ENCODE measurements at regions not wholly inside any gene's neighbourhood (a gene's known extent, or its start where the extent isn't known, plus 50 kb on each side); places are given as distances from the start of the nearest gene placed in this dataset.

DNA sequence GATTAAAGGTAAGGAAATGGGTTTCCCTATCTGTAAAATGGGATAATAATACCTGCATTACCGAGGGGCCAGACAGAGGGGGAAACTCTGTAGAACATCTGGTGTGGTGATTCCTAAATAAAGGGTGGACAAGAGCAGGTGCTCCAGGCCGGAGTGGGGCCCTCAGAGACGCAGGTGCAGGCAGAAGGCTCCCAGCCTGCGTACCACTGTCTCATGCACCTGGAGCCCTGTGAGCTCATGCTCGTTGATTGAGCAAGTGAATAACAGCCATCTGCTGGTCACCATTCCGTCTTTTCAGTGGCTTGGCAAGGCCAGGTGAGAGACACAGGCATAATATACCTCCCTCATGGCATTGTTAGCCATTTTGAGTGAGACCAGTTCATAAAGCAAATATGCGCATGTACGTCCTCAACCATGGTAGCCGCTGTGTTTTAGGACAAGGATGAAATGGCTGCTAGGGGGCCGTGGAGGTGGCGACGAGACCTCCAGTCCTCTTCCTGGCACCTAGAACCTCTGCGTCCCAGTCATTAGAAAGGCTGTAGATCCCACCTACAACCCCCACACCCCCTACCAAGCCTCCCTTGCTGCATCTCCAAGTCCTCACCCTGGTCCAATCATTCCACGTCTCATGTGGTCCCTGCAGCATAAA is 198.0 kb upstream of the MVB12B start:
- H3K27ac Mint-ChIP-seq = no peak overlapping the region
- peaks cover 1% of the 10 kb centered on the region for H3K9me3 Mint-ChIP-seq
- no peak for ATAC-seq (ENCODE audit: low read depth)
- no peak overlapping the region for H3K4me3 Mint-ChIP-seq
- no peaks in the 10 kb centered on the region for H3K36me3 Mint-ChIP-seq
- H3K4me1 Mint-ChIP-seq = no peaks in the 10 kb centered on the region
- POLR2A ChIA-PET = no interaction called here
- H3K27me3 Mint-ChIP-seq = peaks cover 24% of the 10 kb centered on the region
- no peak for DNase-seq

DNA sequence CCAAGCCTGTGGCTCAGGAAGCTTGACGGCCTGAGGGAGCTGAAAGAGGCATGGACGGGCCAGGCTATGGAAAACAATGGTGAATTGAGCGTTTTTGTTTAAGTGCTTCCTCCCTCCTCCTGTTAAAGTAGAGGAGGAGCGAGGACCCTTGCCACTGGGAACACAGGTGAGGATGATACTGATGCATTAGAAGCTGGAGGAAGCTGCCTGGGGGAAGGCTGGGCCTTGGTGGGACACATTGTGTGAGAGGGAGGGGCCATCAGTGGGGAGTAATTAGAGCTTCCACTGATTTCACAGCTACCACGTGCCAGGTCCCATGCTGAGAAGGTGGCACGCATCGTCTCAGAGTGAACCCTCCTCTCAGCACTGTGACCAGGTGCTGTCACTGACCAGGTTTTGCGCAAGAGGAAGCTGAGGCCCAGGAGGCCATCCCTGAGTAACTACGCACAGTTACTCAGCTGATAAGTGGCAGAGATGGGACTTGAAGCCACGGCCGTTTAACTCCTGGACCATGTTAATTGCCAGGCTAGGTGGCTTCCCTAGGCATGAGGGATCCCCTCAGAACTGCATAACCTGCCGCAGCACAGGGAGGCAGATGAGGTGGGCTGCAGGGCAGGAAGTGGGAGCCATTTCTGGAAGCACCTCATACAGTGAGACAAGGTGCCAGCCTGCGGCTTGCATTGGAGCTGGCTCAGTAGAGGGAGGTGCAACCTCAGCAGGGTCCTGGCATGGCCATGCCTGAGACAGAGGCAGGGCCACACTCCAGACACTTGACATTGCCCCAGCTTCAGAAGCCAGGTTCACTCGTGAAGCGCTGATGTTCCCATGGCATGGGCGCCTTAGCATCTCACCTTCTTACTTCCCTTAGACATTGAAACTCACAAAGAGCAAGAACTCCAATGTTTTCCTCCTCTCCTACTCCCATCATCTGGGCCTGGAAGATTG is 195.3 kb upstream of the MVB12B start:
- Mint-ChIP-seq H3K4me1 (no peaks in the 10 kb centered on the region), H3K9me3 (peaks cover 1% of the 10 kb centered on the region), H3K4me3 (no peak overlapping the region), H3K36me3 (no peaks in the 10 kb centered on the region), H3K27ac (no peak overlapping the region), H3K27me3 (peaks cover 36% of the 10 kb centered on the region)
- DNase-seq (no peak), ATAC-seq (ENCODE audit: low read depth) (no peak)
- POLR2A ChIA-PET = no interaction called here

DNA sequence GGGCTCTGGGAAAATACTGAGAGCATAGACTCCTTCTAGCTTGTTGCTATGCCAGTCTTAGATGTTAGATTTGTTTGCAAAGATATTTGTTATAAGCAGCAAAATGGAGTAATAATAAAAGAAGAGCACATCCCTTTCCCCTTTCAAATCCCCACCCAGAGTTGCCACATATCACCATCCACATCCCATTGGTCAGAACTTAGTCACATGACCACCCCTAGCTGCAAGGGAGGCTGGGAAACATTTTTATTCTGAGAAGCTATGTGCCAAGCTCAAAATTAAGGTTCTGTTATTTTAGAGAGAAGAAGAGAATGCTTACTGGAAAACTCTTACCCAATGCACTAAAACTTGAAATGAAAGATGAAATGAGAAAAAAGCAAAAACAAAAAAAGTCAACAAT is 193.9 kb upstream of the MVB12B start:
- ATAC-seq (ENCODE audit: low read depth) = no peak
- no peak overlapping the region for H3K27ac Mint-ChIP-seq
- no peak for DNase-seq

DNA sequence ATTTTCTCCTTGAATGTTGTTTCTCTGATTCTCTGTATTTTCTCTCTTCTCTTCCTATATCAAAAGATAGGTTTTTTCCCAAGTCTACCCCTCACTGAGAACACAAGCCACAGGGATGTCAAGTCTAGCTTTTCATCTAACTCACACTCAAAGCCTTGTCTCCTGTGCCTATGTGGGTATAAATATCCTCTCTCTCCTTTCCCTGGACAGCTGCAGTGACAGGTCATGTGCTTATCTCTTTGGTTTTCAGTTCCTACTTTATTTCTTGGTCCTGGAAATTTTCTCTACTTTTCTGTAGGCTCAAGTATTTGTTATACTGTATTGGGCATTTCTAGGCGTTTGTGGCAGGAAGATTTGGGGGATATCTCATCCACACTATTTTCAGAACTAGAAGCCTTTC is 182.4 kb upstream of the MVB12B start:
- DNase-seq = no peak
- ATAC-seq (ENCODE audit: low read depth) = no peak
- no peaks in the 10 kb centered on the region for H3K36me3 Mint-ChIP-seq
- H3K27ac Mint-ChIP-seq = no peak overlapping the region
- H3K4me1 Mint-ChIP-seq = peaks cover 9% of the 10 kb centered on the region
- POLR2A ChIA-PET = no interaction called here
- no peak overlapping the region for H3K4me3 Mint-ChIP-seq
- H3K9me3 Mint-ChIP-seq = peaks cover 4% of the 10 kb centered on the region
- peaks cover 47% of the 10 kb centered on the region for H3K27me3 Mint-ChIP-seq

More for the DNA sequence above, 193.9 kb upstream of the MVB12B start:
- H3K27me3 Mint-ChIP-seq = peaks cover 32% of the 10 kb centered on the region
- H3K4me3 Mint-ChIP-seq = no peak overlapping the region
- H3K36me3 Mint-ChIP-seq = no peaks in the 10 kb centered on the region
- POLR2A ChIA-PET = no interaction called here
- peaks cover 4% of the 10 kb centered on the region for H3K9me3 Mint-ChIP-seq
- H3K4me1 Mint-ChIP-seq = no peaks in the 10 kb centered on the region

DNA sequence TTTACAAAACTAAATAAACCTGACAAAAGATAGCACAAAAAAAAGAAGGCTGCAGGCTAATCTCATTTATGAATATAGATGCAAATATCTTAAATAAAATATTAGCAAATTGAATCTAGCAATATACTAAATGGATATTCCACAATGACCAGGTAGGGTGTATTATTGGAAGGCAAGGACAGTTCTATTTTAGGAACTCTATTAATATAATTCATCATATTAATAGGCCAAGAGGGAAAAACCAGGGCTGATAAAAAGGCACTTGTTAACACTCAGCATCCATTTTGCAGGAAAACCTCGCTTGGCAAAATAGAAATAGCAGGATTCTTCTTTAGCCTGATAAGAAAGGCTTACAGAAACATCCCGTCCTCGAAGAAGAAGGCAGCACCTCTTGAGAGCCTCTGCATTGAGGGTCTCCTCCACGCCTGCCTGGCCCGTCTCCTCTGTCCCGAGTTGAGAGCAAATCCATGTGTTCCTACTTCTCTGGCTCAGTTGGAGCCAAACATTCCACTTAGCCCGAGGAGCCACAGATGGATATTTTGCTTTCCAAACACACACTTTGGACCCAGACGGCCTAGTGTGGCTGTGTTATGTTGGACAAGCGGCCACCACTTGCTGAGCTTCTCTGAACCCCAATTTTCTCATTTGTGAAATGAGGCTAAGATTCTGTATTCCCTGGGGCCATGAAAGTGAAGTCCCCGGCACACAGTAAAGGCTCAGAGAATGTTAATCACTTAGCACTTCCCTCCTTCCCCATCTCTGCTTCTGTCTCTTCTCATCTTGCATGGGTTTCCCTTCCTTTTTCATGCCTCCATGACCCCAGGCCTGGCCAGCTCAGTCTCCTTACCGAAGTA is 181.8 kb upstream of the MVB12B start:
- DNase-seq = no peak
- H3K27me3 Mint-ChIP-seq = peaks cover 41% of the 10 kb centered on the region
- no peaks in the 10 kb centered on the region for H3K9me3 Mint-ChIP-seq
- no peak overlapping the region for H3K4me3 Mint-ChIP-seq
- no peaks in the 10 kb centered on the region for H3K36me3 Mint-ChIP-seq
- POLR2A ChIA-PET = no interaction called here
- no peak for ATAC-seq (ENCODE audit: low read depth)
- no peak overlapping the region for H3K27ac Mint-ChIP-seq
- H3K4me1 Mint-ChIP-seq = peaks cover 9% of the 10 kb centered on the region

DNA sequence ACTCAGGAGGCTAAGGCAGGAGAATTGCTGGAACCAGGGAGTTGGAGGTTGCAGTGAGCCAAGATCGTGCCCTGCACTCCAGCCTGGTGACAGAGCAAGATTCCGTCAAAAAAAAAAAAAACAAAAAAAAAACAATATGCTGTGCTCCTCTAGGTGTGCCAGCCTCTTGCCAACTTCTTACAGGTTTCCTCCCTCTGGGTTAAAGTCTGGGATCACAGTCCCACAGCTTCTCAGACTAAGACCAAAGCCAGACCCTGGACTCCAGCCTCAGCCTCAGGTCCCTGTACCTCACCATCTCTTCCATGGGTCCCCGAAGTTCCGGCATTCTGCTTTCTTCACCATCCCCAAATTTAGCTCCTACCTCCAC is 180.8 kb upstream of the MVB12B start:
- no peak for DNase-seq
- H3K9me3 Mint-ChIP-seq = no peaks in the 10 kb centered on the region
- peaks cover 38% of the 10 kb centered on the region for H3K27me3 Mint-ChIP-seq
- no peaks in the 10 kb centered on the region for H3K36me3 Mint-ChIP-seq
- POLR2A ChIA-PET = no interaction called here
- H3K4me3 Mint-ChIP-seq = no peak overlapping the region
- no peak overlapping the region for H3K27ac Mint-ChIP-seq
- no peak for ATAC-seq (ENCODE audit: low read depth)
- H3K4me1 Mint-ChIP-seq = peaks cover 9% of the 10 kb centered on the region

DNA sequence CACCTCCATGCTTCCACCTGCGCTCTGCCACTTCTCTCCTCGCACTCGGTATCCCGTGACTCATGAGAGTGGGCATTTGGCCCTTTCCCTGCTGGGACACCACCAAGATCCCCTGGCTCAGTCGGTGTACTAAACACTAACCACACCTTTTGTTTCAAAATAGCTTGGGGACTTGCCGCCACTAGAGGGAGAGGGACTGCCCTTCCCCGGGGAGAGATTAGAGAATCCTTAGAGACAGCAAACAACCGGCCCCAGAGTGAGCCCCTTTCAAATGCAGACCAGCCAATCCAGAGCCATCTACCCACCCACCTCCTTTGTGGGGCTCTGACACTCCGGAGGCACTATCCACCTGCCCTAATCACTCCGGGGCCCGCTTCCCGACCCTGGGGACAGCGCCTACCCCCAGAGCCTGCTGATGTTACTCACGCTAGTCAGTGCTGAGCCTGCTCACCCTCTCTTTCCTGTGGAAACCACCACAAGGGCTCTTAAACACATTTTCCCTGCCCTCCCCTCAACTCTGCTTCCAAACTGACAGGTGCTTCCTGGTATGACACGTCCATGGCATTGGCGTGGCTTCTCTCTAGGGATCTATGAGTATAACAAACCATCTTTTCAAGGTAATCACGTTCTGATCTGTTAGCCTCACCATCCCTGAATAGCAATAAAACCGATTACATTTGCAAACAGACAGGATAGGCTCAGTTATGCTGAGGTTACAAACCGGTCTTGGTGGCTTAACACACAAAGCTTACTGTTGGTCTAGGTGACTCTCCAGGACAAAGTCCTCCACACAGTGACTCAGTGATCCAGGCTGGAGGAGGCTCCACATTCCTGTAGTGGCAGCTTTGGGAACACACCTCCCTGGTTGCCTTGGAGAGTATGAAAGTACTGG is 180.1 kb upstream of the MVB12B start:
- Mint-ChIP-seq H3K9me3 (no peaks in the 10 kb centered on the region), H3K36me3 (no peaks in the 10 kb centered on the region), H3K27me3 (peaks cover 34% of the 10 kb centered on the region), H3K4me3 (no peak overlapping the region), H3K4me1 (peaks cover 9% of the 10 kb centered on the region), H3K27ac (no peak overlapping the region)
- POLR2A ChIA-PET = no interaction called here
- DNase-seq = peak; percentile 39
- ATAC-seq (ENCODE audit: low read depth) = peak; percentile 63

DNA sequence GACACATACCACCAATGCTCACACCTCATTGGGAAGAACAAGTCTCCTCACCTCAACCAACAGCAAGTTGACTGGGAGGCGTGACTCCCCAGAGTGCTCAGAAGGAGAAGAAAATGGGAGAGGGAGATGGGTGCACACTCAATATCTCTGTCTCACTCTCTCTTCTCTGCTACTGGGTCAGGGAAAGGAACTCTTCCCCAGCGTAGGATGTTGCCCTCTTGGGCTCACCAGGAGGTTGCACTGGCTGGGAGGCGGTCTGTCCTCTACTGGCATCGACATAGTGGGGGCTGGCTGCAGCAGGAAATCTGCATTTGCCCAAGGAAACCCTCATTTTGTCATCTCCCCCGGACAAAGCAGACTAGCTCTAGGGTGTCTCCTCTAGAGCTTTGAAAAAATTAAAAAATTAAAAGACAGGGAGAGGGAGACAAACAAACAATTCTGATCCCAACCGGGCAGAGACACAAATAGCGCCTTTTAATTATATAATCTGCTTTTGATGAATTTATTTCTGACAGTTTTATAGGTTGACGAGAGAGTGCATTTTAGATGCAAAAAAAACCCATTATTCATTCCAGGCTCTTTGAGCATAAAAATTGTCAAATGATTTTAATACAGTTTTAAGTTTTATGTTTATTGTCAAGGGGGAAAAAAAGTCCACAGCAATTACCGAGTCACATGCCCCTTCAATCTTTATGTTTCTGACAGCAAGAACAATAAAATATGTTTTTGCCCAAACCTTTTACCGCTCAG is 179.3 kb upstream of the MVB12B start:
- peaks cover 9% of the 10 kb centered on the region for H3K4me1 Mint-ChIP-seq
- no peaks in the 10 kb centered on the region for H3K9me3 Mint-ChIP-seq
- ATAC-seq (ENCODE audit: low read depth) (no peak), DNase-seq (no peak)
- no peak overlapping the region for H3K4me3 Mint-ChIP-seq
- H3K27ac Mint-ChIP-seq = no peak overlapping the region
- H3K27me3 Mint-ChIP-seq = peaks cover 31% of the 10 kb centered on the region
- no peaks in the 10 kb centered on the region for H3K36me3 Mint-ChIP-seq
- POLR2A ChIA-PET = no interaction called here

DNA sequence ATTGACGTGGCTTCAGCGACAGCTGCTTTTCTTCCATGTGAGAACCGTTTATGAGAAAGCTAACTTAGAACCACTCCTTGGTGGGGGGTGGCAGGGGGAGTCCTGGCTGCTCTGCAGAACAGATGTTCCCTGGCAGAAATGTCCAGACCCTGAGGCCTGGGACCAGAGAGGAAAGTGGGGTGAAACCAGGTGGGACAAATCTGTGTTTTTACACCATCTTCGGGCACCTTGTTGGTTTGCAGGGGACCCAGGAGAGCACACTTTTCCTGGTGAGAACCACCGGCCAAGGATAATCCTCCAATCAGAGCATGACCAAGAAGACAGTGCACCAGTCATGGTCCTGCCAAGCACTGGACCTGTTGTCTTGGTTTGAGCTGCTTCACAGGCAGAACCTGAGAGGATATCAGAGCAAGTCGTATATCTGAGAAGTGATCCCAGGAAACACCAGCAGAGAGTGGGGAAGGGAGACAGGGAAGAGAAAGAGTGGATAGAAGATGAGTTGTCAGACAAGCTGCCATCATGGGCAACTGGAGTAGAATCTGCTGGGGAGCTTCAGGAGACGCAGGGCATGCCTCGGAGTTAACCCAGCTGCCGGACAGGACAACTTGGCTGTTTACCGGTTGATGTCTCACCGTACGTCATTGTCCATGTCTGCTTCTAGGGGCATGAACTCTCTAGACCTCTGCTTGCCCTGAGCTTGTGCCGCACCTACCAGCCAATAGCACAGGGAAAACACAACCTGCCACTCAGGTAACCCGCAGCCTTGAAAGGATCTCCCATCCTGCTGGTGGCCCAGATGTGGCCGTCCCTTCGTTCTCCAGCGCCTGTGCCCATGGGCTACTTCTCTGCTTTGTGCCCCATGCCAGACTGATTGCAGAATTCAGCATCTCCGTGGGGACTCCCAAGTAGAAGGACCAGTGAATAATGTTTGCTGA is 178.4 kb upstream of the MVB12B start:
- H3K27me3 Mint-ChIP-seq = peaks cover 30% of the 10 kb centered on the region
- POLR2A ChIA-PET = no interaction called here

DNA sequence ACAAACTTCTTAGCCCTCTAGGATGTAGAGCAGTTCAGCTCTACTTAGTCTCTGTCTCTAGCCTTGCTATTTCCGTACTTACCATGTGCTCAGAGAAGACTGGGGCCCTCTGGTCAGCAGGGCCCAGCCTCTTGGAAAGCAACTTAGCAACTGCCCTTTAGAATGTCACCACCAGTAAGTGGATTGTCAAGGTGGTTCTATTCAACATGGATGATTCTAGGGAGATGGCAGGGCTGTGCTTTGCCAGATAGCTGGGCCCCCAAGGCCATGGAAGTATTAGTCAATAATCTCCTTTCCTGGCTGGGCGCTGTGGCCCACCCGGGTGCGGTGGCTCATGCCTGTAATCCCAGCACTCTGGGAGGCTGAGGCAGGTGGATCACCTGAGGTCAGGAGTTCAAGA is 177.6 kb upstream of the MVB12B start:
- no peak overlapping the region for H3K4me3 Mint-ChIP-seq
- peaks cover 9% of the 10 kb centered on the region for H3K4me1 Mint-ChIP-seq
- DNase-seq (no peak), ATAC-seq (ENCODE audit: low read depth) (no peak)
- POLR2A ChIA-PET = no interaction called here
- no peak overlapping the region for H3K27ac Mint-ChIP-seq
- H3K9me3 Mint-ChIP-seq = no peaks in the 10 kb centered on the region
- H3K27me3 Mint-ChIP-seq = peaks cover 30% of the 10 kb centered on the region
- H3K36me3 Mint-ChIP-seq = no peaks in the 10 kb centered on the region

More for the DNA sequence above, 178.4 kb upstream of the MVB12B start:
- H3K4me3 Mint-ChIP-seq = no peak overlapping the region
- no peak for DNase-seq
- no peak for ATAC-seq (ENCODE audit: low read depth)
- H3K36me3 Mint-ChIP-seq = no peaks in the 10 kb centered on the region
- peaks cover 9% of the 10 kb centered on the region for H3K4me1 Mint-ChIP-seq
- H3K27ac Mint-ChIP-seq = no peak overlapping the region
- no peaks in the 10 kb centered on the region for H3K9me3 Mint-ChIP-seq

DNA sequence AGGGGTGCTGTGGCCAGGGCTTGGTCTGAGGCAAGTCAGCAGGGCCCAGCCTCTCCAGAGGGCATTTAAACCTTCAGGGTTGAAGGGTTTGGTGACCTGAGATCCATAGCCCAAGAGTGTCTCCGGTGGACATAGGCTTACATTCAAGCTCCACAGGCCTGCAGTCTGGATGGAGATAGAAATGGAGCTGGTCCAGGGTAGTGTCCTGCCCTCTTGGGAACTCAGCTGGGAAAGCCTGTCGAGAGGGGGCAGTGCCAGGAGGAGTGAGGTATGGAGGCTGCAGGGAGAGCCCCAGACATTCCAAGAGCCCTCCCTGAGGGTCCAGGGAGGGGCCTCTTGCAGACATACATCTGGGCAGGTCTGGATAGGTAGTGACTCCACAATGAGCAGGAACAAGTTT is 177.0 kb upstream of the MVB12B start:
- H3K27ac Mint-ChIP-seq = no peak overlapping the region
- no peak overlapping the region for H3K4me3 Mint-ChIP-seq
- POLR2A ChIA-PET = no interaction called here
- DNase-seq = no peak
- H3K9me3 Mint-ChIP-seq = no peaks in the 10 kb centered on the region
- no peak for ATAC-seq (ENCODE audit: low read depth)
- peaks cover 9% of the 10 kb centered on the region for H3K4me1 Mint-ChIP-seq
- H3K27me3 Mint-ChIP-seq = peaks cover 27% of the 10 kb centered on the region
- H3K36me3 Mint-ChIP-seq = no peaks in the 10 kb centered on the region

Measured in activated naive CD8-positive, alpha-beta T cell treated with anti-CD3 and anti-CD28 coated beads, Interleukin-2, amount 10 ng/mL, durations not matched to agents 7 days and 5 days (primary cell).